Osteocyte (in vitro differentiated cells): ENCODE measurements at regions not wholly inside any gene's neighbourhood (a gene's known extent, or its start where the extent isn't known, plus 50 kb on each side); places are given as distances from the start of the nearest gene placed in this dataset.

ENCODE experiments used
- DNase-seq: peaks from one replicate; pipeline ENCODE4 v3.0.0; 2021; ENCODE audit warnings: mixed read lengths; ENCODE audit not compliant: unreplicated experiment; ENCODE audit errors: extremely low spot score
- H3K27ac Mint-ChIP-seq: one replicate; pipeline ENCODE4 v1.8.0; 2021; ENCODE audit warnings: mild to moderate bottlenecking, mixed read lengths; ENCODE audit not compliant: unreplicated experiment
- H3K27me3 Mint-ChIP-seq: one replicate; pipeline ENCODE4 v1.8.0; 2021; ENCODE audit warnings: mixed read lengths; ENCODE audit not compliant: unreplicated experiment
- H3K36me3 Mint-ChIP-seq: one replicate; pipeline ENCODE4 v1.8.0; 2021; ENCODE audit warnings: mixed read lengths; ENCODE audit not compliant: unreplicated experiment
- H3K4me1 Mint-ChIP-seq: one replicate; pipeline ENCODE4 v1.8.0; 2021; ENCODE audit warnings: mixed read lengths; ENCODE audit not compliant: unreplicated experiment
- H3K4me3 Mint-ChIP-seq: one replicate; pipeline ENCODE4 v1.8.0; 2021; ENCODE audit warnings: mild to moderate bottlenecking, moderate library complexity, mixed read lengths; ENCODE audit not compliant: unreplicated experiment
- H3K9me3 Mint-ChIP-seq: one replicate; pipeline ENCODE4 v1.8.0; 2021; ENCODE audit warnings: mixed read lengths; ENCODE audit not compliant: unreplicated experiment
- CTCF ChIP-seq: fragments of 200-600 bp; sonication (generic); IDR thresholded peaks from 2 replicates; pipeline ENCODE4 v1.5.0; 2021; ENCODE audit warnings: antibody characterized with exemption, mild to moderate bottlenecking, moderate library complexity

- Mint-ChIP-seq H3K4me3 (no peak overlapping the region), H3K9me3 (no peaks in the 10 kb centered on the region), H3K27me3 (peaks cover 23% of the 10 kb centered on the region), H3K36me3 (no peaks in the 10 kb centered on the region), H3K4me1 (peaks cover 24% of the 10 kb centered on the region), H3K27ac (no peak overlapping the region)
- TF ChIP-seq CTCF = no peak
- DNase-seq = no peak
These were observed 134.9 kb upstream of the ETS2 start for GRCh38 chr21:38670861-38671260.

GRCh38 chr21:38671773-38672172, 134.0 kb upstream of the ETS2 start:
- no peak for TF ChIP-seq CTCF
- H3K36me3 Mint-ChIP-seq = peaks cover 5% of the 10 kb centered on the region
- H3K27ac Mint-ChIP-seq = peak overlapping the region; percentile 88
- peak; percentile 17 for DNase-seq
- peaks cover 30% of the 10 kb centered on the region for H3K4me1 Mint-ChIP-seq
- peaks cover 32% of the 10 kb centered on the region for H3K27me3 Mint-ChIP-seq
- H3K9me3 Mint-ChIP-seq = no peaks in the 10 kb centered on the region
- no peak overlapping the region for H3K4me3 Mint-ChIP-seq

- Mint-ChIP-seq H3K27me3 (peaks cover 20% of the 10 kb centered on the region), H3K4me1 (peaks cover 46% of the 10 kb centered on the region), H3K27ac (peak overlapping the region; percentile 52), H3K4me3 (peak overlapping the region; percentile 53), H3K36me3 (peaks cover 5% of the 10 kb centered on the region), H3K9me3 (no peaks in the 10 kb centered on the region)
- no peak for DNase-seq
- TF ChIP-seq CTCF = no peak
These were observed 130.4 kb upstream of the ETS2 start for GRCh38 chr21:38675182-38675824.

- DNase-seq = no peak
- no peak for TF ChIP-seq CTCF
- peaks cover 35% of the 10 kb centered on the region for H3K27me3 Mint-ChIP-seq
- peak overlapping the region; percentile 14 for H3K27ac Mint-ChIP-seq
- H3K36me3 Mint-ChIP-seq = peaks cover 5% of the 10 kb centered on the region
- no peak overlapping the region for H3K4me3 Mint-ChIP-seq
- no peaks in the 10 kb centered on the region for H3K9me3 Mint-ChIP-seq
- peaks cover 41% of the 10 kb centered on the region for H3K4me1 Mint-ChIP-seq
These were observed 126.9 kb upstream of the ETS2 start for GRCh38 chr21:38678827-38679226.

GRCh38 chr21:38679534-38679933, 126.2 kb upstream of the ETS2 start:
- no peak overlapping the region for H3K4me3 Mint-ChIP-seq

More at GRCh38 chr21:38679534-38679933, 126.2 kb upstream of the ETS2 start:
- Mint-ChIP-seq H3K36me3 (peaks cover 5% of the 10 kb centered on the region), H3K27me3 (peaks cover 42% of the 10 kb centered on the region), H3K9me3 (no peaks in the 10 kb centered on the region), H3K27ac (peak overlapping the region; percentile 14), H3K4me1 (peaks cover 41% of the 10 kb centered on the region)
- no peak for TF ChIP-seq CTCF
- DNase-seq = no peak
